ENCODE measurements at regions not wholly inside any gene's neighbourhood (a gene's known extent, or its start where the extent isn't known, plus 50 kb on each side); places are given as distances from the start of the nearest gene placed in this dataset.

DNA sequence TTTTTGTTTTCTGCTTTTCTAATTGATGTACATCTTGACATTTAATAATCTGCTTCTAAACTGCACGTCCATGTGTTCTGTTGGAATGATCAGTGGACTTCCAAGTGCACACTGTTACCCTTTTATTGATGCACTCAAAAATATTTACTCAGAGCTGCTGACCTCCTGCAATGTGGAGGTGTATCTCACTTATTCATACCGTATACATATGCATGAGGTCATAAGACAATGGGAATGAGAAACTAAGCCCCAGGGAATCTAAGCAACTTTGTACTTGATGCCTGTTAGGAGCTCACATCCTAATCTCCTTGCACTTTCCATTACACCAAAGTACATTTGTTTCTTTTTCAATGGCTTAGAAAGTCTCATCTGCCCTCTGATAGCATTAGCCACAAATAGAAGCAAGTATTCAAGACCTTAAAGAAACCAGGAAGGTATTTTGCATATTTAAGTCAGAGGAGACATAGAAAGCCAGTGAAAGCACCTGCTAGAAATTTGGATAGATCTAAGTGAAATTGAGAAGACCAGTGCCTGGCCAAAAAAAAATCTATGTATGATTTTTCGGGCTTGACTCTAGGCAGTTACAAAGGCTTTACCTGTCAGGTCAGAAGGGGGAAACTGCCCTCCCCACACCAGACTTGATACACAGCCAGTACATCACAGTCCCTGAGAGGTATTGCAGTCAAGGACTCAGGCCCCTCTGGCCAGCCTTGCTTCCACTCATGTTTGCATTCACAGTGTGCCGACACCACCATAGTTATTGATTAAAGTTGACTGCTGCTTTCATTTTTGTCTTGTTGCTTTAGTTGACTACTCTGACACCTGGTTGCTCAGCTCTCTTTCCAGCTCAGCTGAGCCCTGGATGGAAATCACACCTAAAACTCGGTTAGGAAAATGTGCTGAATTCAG lies 391.7 kb upstream of the CYRIA start:
- Histone ChIP-seq H3K9me3 (no peaks in the 10 kb centered on the region), H3K4me1 (no peaks in the 10 kb centered on the region), H3K4me3 (no peak overlapping the region), H3K27ac (no peak overlapping the region), H3K36me3 (no peaks in the 10 kb centered on the region), H3K27me3 (no peaks in the 10 kb centered on the region)
- no peak for TF ChIP-seq POLR2A (IDR thresholded peaks at IDR 0.05)
- TF ChIP-seq EP300 (IDR thresholded peaks at IDR 0.05), result no peak
- TF ChIP-seq POLR2AphosphoS5 (IDR thresholded peaks at IDR 0.05), result no peak
- TF ChIP-seq, protein P1, sequence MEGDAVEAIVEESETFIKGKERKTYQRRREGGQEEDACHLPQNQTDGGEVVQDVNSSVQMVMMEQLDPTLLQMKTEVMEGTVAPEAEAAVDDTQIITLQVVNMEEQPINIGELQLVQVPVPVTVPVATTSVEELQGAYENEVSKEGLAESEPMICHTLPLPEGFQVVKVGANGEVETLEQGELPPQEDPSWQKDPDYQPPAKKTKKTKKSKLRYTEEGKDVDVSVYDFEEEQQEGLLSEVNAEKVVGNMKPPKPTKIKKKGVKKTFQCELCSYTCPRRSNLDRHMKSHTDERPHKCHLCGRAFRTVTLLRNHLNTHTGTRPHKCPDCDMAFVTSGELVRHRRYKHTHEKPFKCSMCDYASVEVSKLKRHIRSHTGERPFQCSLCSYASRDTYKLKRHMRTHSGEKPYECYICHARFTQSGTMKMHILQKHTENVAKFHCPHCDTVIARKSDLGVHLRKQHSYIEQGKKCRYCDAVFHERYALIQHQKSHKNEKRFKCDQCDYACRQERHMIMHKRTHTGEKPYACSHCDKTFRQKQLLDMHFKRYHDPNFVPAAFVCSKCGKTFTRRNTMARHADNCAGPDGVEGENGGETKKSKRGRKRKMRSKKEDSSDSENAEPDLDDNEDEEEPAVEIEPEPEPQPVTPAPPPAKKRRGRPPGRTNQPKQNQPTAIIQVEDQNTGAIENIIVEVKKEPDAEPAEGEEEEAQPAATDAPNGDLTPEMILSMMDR (IDR thresholded peaks at IDR 0.05), result no peak
- intact Hi-C loops (cut with DNase I; ENCODE audit: low total_unique reads), result no loop called here
- WGBS, 5 donors, result 66 to 73% (median 70%) methylated on average over 5 of the region's 5 CpGs
- DNase-seq, result no peak

DNA sequence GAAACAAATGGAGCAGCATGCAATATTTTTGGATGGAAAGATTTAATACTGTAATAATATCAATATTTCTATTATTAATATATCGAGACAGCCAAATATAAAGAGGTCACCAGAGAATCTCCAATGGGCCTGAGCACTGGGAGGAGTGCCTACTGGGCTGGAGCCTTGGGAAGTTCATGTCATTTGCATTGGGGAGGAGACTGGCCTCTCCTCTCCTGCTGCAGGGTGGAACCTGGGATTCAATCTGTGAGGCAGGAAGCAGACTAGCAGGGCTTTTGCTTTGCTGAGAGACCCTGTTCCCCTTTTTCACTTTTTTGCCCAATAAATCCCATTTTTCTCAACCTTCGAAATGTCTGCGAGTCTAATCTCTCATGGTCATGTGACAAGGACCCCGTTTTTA lies 390.6 kb upstream of the CYRIA start:
- 77 to 86% (median 82%) methylated on average over 4 of the region's 4 CpGs for WGBS, 5 donors
- Histone ChIP-seq H3K4me1 (no peaks in the 10 kb centered on the region), H3K27me3 (no peaks in the 10 kb centered on the region), H3K9me3 (no peaks in the 10 kb centered on the region), H3K27ac (no peak overlapping the region), H3K36me3 (no peaks in the 10 kb centered on the region), H3K4me3 (no peak overlapping the region)
- intact Hi-C loops (cut with DNase I; ENCODE audit: low total_unique reads), result no loop called here
- TF ChIP-seq EP300 (IDR thresholded peaks at IDR 0.05) (no peak), POLR2A (IDR thresholded peaks at IDR 0.05) (no peak)
- TF ChIP-seq, protein P1 (IDR thresholded peaks at IDR 0.05), result no peak
- DNase-seq, result no peak

DNA sequence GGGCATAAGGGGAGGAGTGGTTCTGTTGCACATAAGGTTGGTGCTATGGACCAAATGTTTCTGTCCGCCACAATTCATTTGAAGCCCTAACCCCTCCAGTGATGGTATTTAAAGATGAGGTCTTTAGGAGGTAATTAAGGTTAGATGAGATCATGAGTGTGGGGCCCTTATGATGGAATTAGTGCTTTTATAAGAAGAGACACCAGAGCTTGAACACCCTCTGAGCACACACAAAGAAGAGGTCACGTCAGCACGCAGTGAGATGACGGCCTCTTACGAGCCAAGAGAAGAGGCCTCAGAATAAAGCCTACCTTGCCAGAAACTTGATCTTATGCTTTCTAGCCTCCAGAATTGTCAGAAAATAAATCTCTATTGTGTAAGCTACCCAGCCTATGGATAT lies 386.4 kb upstream of the CYRIA start:
- no peak for DNase-seq
- Histone ChIP-seq H3K36me3 (no peaks in the 10 kb centered on the region), H3K27ac (no peak overlapping the region), H3K9me3 (no peaks in the 10 kb centered on the region), H3K4me1 (no peaks in the 10 kb centered on the region), H3K27me3 (no peaks in the 10 kb centered on the region), H3K4me3 (no peak overlapping the region)
- TF ChIP-seq POLR2AphosphoS5 (IDR thresholded peaks at IDR 0.05) (no peak), EP300 (IDR thresholded peaks at IDR 0.05) (no peak), POLR2A (IDR thresholded peaks at IDR 0.05) (no peak)
- TF ChIP-seq, protein P1 (IDR thresholded peaks at IDR 0.05), result no peak
- intact Hi-C loops (cut with DNase I; ENCODE audit: low total_unique reads), result no loop called here
- WGBS, 5 donors, result 92 to 98% (median 96%) methylated on average over 5 of the region's 5 CpGs

DNA sequence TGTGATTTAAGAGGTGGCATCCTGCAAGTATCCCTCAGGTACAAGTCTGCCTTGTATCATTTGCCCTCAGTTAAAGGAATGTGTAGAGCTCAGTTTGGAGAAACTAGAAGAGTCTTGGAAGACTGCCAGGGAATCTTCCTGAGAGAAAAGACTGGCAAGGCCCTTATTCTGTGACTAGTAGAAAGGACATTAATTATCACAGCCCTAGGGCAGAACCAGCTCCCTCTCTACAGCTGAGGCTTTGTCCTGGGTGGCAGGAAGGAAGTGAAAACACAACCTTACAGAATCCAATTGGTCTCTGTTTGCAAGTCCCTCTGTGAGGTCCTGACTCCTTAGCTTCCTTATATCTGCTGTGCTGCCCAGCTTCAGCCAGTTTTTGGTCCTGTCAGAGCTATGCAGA lies 385.9 kb upstream of the CYRIA start:
- no peaks in the 10 kb centered on the region for H3K4me1 ChIP-seq
- DNase-seq, result no peak
- intact Hi-C loops (cut with DNase I; ENCODE audit: low total_unique reads), result no loop called here
- H3K4me3 ChIP-seq, result no peak overlapping the region
- H3K36me3 ChIP-seq, result no peaks in the 10 kb centered on the region
- TF ChIP-seq EP300 (IDR thresholded peaks at IDR 0.05) (no peak), POLR2A (IDR thresholded peaks at IDR 0.05) (no peak), POLR2AphosphoS5 (IDR thresholded peaks at IDR 0.05) (no peak)
- TF ChIP-seq, protein P1 (IDR thresholded peaks at IDR 0.05), result no peak
- no peaks in the 10 kb centered on the region for H3K9me3 ChIP-seq
- no peaks in the 10 kb centered on the region for H3K27me3 ChIP-seq
- H3K27ac ChIP-seq, result no peak overlapping the region

Measured in stomach (tissue), 8 donors.